ENCODE measurements at regions not wholly inside any gene's neighbourhood (a gene's known extent, or its start where the extent isn't known, plus 50 kb on each side); places are given as distances from the start of the nearest gene placed in this dataset.

GRCh38 chr10:111266165-111266564, 189.3 kb downstream of the ADRA2A start:
- H3K9me3 ChIP-seq (replicated peaks in 1 of 3) = no peaks in the 10 kb centered on the region
- no peak for DNase-seq
- no peaks in the 10 kb centered on the region for H3K27me3 ChIP-seq
- intact Hi-C loops (cut with DNase I) = no loop called here
- no peak for TF ChIP-seq CTCF (IDR thresholded peaks at IDR 0.05)
- no peak for TF ChIP-seq POLR2A (IDR thresholded peaks at IDR 0.05)
- H3K4me3 ChIP-seq = no peak overlapping the region
- H3K36me3 ChIP-seq (replicated peaks in 1 of 2) = no peaks in the 10 kb centered on the region
- H3K27ac ChIP-seq = no peak overlapping the region
- no peaks in the 10 kb centered on the region for H3K4me1 ChIP-seq (replicated peaks in 1 of 2)

GRCh38 chr10:111267673-111268072, 190.8 kb downstream of the ADRA2A start:
- WGBS, 4 donors = 66 to 75% (median 71%) methylated on average over 7 of the region's 7 CpGs
- no peak overlapping the region for H3K4me3 ChIP-seq
- no peaks in the 10 kb centered on the region for H3K27me3 ChIP-seq
- TF ChIP-seq CTCF (IDR thresholded peaks at IDR 0.05) (no peak), POLR2A (IDR thresholded peaks at IDR 0.05) (no peak)
- DNase-seq = no peak
- intact Hi-C loops (cut with DNase I) = no loop called here
- no peaks in the 10 kb centered on the region for H3K9me3 ChIP-seq (replicated peaks in 1 of 3)
- H3K36me3 ChIP-seq (replicated peaks in 1 of 2) = no peaks in the 10 kb centered on the region
- no peaks in the 10 kb centered on the region for H3K4me1 ChIP-seq (replicated peaks in 1 of 2)
- H3K27ac ChIP-seq = no peak overlapping the region

GRCh38 chr10:111273235-111273634, 196.4 kb downstream of the ADRA2A start:
- 37 to 51% (median 48%) methylated on average over 3 of the region's 3 CpGs for WGBS, 4 donors
- TF ChIP-seq POLR2A (IDR thresholded peaks at IDR 0.05) = no peak
- TF ChIP-seq CTCF (IDR thresholded peaks at IDR 0.05) = no peak

GRCh38 chr10:111273635-111274034, 196.8 kb downstream of the ADRA2A start:
- no peak for TF ChIP-seq CTCF (IDR thresholded peaks at IDR 0.05)
- no peak for TF ChIP-seq POLR2A (IDR thresholded peaks at IDR 0.05)
- intact Hi-C loops (cut with DNase I) = no loop called here
- Histone ChIP-seq H3K9me3 (replicated peaks in 1 of 3) (no peaks in the 10 kb centered on the region), H3K27me3 (no peaks in the 10 kb centered on the region), H3K4me3 (no peak overlapping the region), H3K27ac (no peak overlapping the region), H3K36me3 (replicated peaks in 1 of 2) (no peaks in the 10 kb centered on the region), H3K4me1 (replicated peaks in 1 of 2) (peaks cover 3 to 9% of the 10 kb centered on the region in 2 donors)
- no peak for DNase-seq
- WGBS, 4 donors = 74 to 83% (median 77%) methylated on average over 2 of the region's 2 CpGs

More at GRCh38 chr10:111273235-111273634, 196.4 kb downstream of the ADRA2A start:
- Histone ChIP-seq H3K4me3 (no peak overlapping the region), H3K27me3 (no peaks in the 10 kb centered on the region), H3K36me3 (replicated peaks in 1 of 2) (no peaks in the 10 kb centered on the region), H3K27ac (no peak overlapping the region), H3K9me3 (replicated peaks in 1 of 3) (no peaks in the 10 kb centered on the region), H3K4me1 (replicated peaks in 1 of 2) (peaks cover 3 to 9% of the 10 kb centered on the region in 2 donors)
- intact Hi-C loops (cut with DNase I) = no loop called here
- no peak for DNase-seq
